ENCODE measurements at regions not wholly inside any gene's neighbourhood (a gene's known extent, or its start where the extent isn't known, plus 50 kb on each side); places are given as distances from the start of the nearest gene placed in this dataset.

GRCh38 chr18:37987901-37988300 lies 422.3 kb upstream of the CELF4 start:
- Histone ChIP-seq H3K27me3 (ENCODE audit: control insufficient read depth, insufficient read depth, low read length) (no peaks in the 10 kb centered on the region), H3K36me3 (replicated peaks; ENCODE audit: control insufficient read depth, insufficient read depth, low read length) (no peaks in the 10 kb centered on the region), H3K4me3 (ENCODE audit: insufficient read depth, low read depth, low read length) (no peak overlapping the region)
- DNase-seq: no peak

- Histone ChIP-seq H3K4me3 (ENCODE audit: insufficient read depth, low read depth, low read length) (no peak overlapping the region), H3K27me3 (ENCODE audit: control insufficient read depth, insufficient read depth, low read length) (no peaks in the 10 kb centered on the region), H3K36me3 (replicated peaks; ENCODE audit: control insufficient read depth, insufficient read depth, low read length) (no peaks in the 10 kb centered on the region)
- DNase-seq: no peak
Observed at GRCh38 chr18:37986665-37987064, 421.1 kb upstream of the CELF4 start.

- H3K4me3 ChIP-seq (ENCODE audit: insufficient read depth, low read depth, low read length): no peak overlapping the region
- H3K36me3 ChIP-seq (replicated peaks; ENCODE audit: control insufficient read depth, insufficient read depth, low read length): no peaks in the 10 kb centered on the region
- DNase-seq: peak; percentile 46
- no peaks in the 10 kb centered on the region for H3K27me3 ChIP-seq (ENCODE audit: control insufficient read depth, insufficient read depth, low read length)
Observed at GRCh38 chr18:37985126-37985525, 419.5 kb upstream of the CELF4 start.

GRCh38 chr18:37980556-37980955 lies 415.0 kb upstream of the CELF4 start:
- Histone ChIP-seq H3K4me3 (ENCODE audit: insufficient read depth, low read depth, low read length) (no peak overlapping the region), H3K27me3 (ENCODE audit: control insufficient read depth, insufficient read depth, low read length) (no peaks in the 10 kb centered on the region), H3K36me3 (replicated peaks; ENCODE audit: control insufficient read depth, insufficient read depth, low read length) (no peaks in the 10 kb centered on the region)
- no peak for DNase-seq

GRCh38 chr18:37975446-37975845 lies 409.8 kb upstream of the CELF4 start:
- no peaks in the 10 kb centered on the region for H3K36me3 ChIP-seq (replicated peaks; ENCODE audit: control insufficient read depth, insufficient read depth, low read length)
- DNase-seq: no peak
- H3K4me3 ChIP-seq (ENCODE audit: insufficient read depth, low read depth, low read length): no peak overlapping the region
- no peaks in the 10 kb centered on the region for H3K27me3 ChIP-seq (ENCODE audit: control insufficient read depth, insufficient read depth, low read length)

GRCh38 chr18:37967261-37967660 lies 401.7 kb upstream of the CELF4 start:
- Histone ChIP-seq H3K36me3 (replicated peaks; ENCODE audit: control insufficient read depth, insufficient read depth, low read length) (no peaks in the 10 kb centered on the region), H3K27me3 (ENCODE audit: control insufficient read depth, insufficient read depth, low read length) (no peaks in the 10 kb centered on the region), H3K4me3 (ENCODE audit: insufficient read depth, low read depth, low read length) (no peak overlapping the region)
- DNase-seq: no peak

GRCh38 chr18:37965572-37965970 lies 400.0 kb upstream of the CELF4 start:
- H3K36me3 ChIP-seq (replicated peaks; ENCODE audit: control insufficient read depth, insufficient read depth, low read length): no peaks in the 10 kb centered on the region
- H3K27me3 ChIP-seq (ENCODE audit: control insufficient read depth, insufficient read depth, low read length): no peaks in the 10 kb centered on the region
- H3K4me3 ChIP-seq (ENCODE audit: insufficient read depth, low read depth, low read length): no peak overlapping the region
- no peak for DNase-seq

GRCh38 chr18:37964885-37965571 lies 399.4 kb upstream of the CELF4 start:
- Histone ChIP-seq H3K4me3 (ENCODE audit: insufficient read depth, low read depth, low read length) (no peak overlapping the region), H3K36me3 (replicated peaks; ENCODE audit: control insufficient read depth, insufficient read depth, low read length) (no peaks in the 10 kb centered on the region), H3K27me3 (ENCODE audit: control insufficient read depth, insufficient read depth, low read length) (no peaks in the 10 kb centered on the region)
- no peak for DNase-seq

GRCh38 chr18:37963837-37964236 lies 398.2 kb upstream of the CELF4 start:
- no peak for DNase-seq
- Histone ChIP-seq H3K27me3 (ENCODE audit: control insufficient read depth, insufficient read depth, low read length) (no peaks in the 10 kb centered on the region), H3K36me3 (replicated peaks; ENCODE audit: control insufficient read depth, insufficient read depth, low read length) (no peaks in the 10 kb centered on the region), H3K4me3 (ENCODE audit: insufficient read depth, low read depth, low read length) (no peak overlapping the region)

- DNase-seq: no peak
- no peaks in the 10 kb centered on the region for H3K27me3 ChIP-seq (ENCODE audit: control insufficient read depth, insufficient read depth, low read length)
- no peak overlapping the region for H3K4me3 ChIP-seq (ENCODE audit: insufficient read depth, low read depth, low read length)
- H3K36me3 ChIP-seq (replicated peaks; ENCODE audit: control insufficient read depth, insufficient read depth, low read length): no peaks in the 10 kb centered on the region
Observed at GRCh38 chr18:37962316-37962966, 396.8 kb upstream of the CELF4 start.

- Histone ChIP-seq H3K27me3 (ENCODE audit: control insufficient read depth, insufficient read depth, low read length) (no peaks in the 10 kb centered on the region), H3K36me3 (replicated peaks; ENCODE audit: control insufficient read depth, insufficient read depth, low read length) (no peaks in the 10 kb centered on the region), H3K4me3 (ENCODE audit: insufficient read depth, low read depth, low read length) (no peak overlapping the region)
- DNase-seq: no peak
Observed at GRCh38 chr18:37958499-37958898, 392.9 kb upstream of the CELF4 start.

- Histone ChIP-seq H3K27me3 (ENCODE audit: control insufficient read depth, insufficient read depth, low read length) (no peaks in the 10 kb centered on the region), H3K36me3 (replicated peaks; ENCODE audit: control insufficient read depth, insufficient read depth, low read length) (no peaks in the 10 kb centered on the region), H3K4me3 (ENCODE audit: insufficient read depth, low read depth, low read length) (no peak overlapping the region)
- DNase-seq: no peak
Observed at GRCh38 chr18:37956902-37957301, 391.3 kb upstream of the CELF4 start.

GRCh38 chr18:37956020-37956419 lies 390.4 kb upstream of the CELF4 start:
- no peak for DNase-seq
- H3K27me3 ChIP-seq (ENCODE audit: control insufficient read depth, insufficient read depth, low read length): no peaks in the 10 kb centered on the region
- no peaks in the 10 kb centered on the region for H3K36me3 ChIP-seq (replicated peaks; ENCODE audit: control insufficient read depth, insufficient read depth, low read length)
- no peak overlapping the region for H3K4me3 ChIP-seq (ENCODE audit: insufficient read depth, low read depth, low read length)

- H3K27me3 ChIP-seq (ENCODE audit: control insufficient read depth, insufficient read depth, low read length): no peaks in the 10 kb centered on the region
- no peaks in the 10 kb centered on the region for H3K36me3 ChIP-seq (replicated peaks; ENCODE audit: control insufficient read depth, insufficient read depth, low read length)
- no peak for DNase-seq
- no peak overlapping the region for H3K4me3 ChIP-seq (ENCODE audit: insufficient read depth, low read depth, low read length)
Observed at GRCh38 chr18:37955201-37955600, 389.6 kb upstream of the CELF4 start.

GRCh38 chr18:37953876-37954275 lies 388.3 kb upstream of the CELF4 start:
- no peak overlapping the region for H3K4me3 ChIP-seq (ENCODE audit: insufficient read depth, low read depth, low read length)
- DNase-seq: no peak
- H3K36me3 ChIP-seq (replicated peaks; ENCODE audit: control insufficient read depth, insufficient read depth, low read length): no peaks in the 10 kb centered on the region
- H3K27me3 ChIP-seq (ENCODE audit: control insufficient read depth, insufficient read depth, low read length): no peaks in the 10 kb centered on the region
